Kidney epithelial cell (primary cell): ENCODE measurements at regions not wholly inside any gene's neighbourhood (a gene's known extent, or its start where the extent isn't known, plus 50 kb on each side); places are given as distances from the start of the nearest gene placed in this dataset.

Source experiments
- DNase-seq: peaks from one replicate; pipeline ENCODE4 v3.0.0-alpha.2; 2010; ENCODE audit warnings: low read depth
- H3K27me3 ChIP-seq: 2 replicates; pipeline ENCODE4 v1.6.0; 2011; ENCODE audit warnings: low read length; ENCODE audit not compliant: control insufficient read depth, insufficient read depth
- H3K36me3 ChIP-seq: 2 replicates; pipeline ENCODE4 v1.5.1; 2011; ENCODE audit warnings: low read length; ENCODE audit not compliant: control insufficient read depth, insufficient read depth
- H3K4me3 ChIP-seq: 2 replicates; pipeline ENCODE4 v1.5.1; 2011; ENCODE audit warnings: low read depth, mild to moderate bottlenecking, control low read depth, low read length
- CTCF ChIP-seq: IDR thresholded peaks from 2 replicates; pipeline ENCODE4 v1.5.1; 2011; ENCODE audit warnings: mild to moderate bottlenecking, moderate library complexity, low read length, control low read depth, inconsistent platforms; ENCODE audit not compliant: insufficient read depth, poor library complexity, severe bottlenecking

DNA sequence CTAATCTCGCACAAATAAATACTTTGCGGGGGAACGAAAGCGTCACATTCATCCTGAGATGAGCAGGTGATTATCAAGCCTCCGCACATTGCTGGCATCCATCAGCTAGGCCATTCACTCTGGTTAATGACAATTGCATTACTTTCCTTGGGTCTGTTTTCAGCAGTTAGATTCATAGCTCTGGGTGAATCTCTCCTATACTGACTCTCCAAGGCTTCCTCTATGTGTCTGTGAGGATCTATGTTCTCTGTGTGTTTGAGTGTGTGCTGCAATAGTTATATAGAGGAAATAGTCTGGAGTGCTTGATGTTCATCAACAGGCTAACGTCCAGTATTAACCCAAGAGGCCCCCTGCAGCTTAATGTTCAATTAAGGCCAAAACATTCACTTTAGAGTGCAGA, 133.0 kb upstream of the CTTNBP2NL start:
- no peaks in the 10 kb centered on the region for H3K27me3 ChIP-seq
- DNase-seq: no peak
- H3K4me3 ChIP-seq: no peak overlapping the region
- TF ChIP-seq CTCF: no peak
- H3K36me3 ChIP-seq: no peaks in the 10 kb centered on the region

DNA sequence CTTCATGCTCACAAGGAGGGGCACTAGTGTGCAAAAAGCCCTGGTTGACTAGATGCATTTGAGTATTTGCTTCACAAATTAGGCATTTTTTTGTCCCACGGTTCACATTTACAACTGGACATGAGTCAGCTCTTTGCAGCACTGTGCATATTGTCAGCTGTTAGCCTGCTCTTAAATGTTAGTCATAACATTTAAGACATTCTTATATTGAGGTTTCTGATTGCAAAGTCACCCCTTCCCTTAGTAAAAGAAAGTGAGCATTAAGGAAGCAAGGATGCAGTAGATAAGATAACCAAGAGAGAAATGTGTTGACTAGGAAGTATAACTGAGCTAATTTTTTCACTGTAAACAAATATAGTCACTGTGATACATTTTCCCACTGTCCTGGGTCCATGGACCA, 132.6 kb upstream of the CTTNBP2NL start:
- no peak overlapping the region for H3K4me3 ChIP-seq
- no peaks in the 10 kb centered on the region for H3K27me3 ChIP-seq
- no peaks in the 10 kb centered on the region for H3K36me3 ChIP-seq
- no peak for TF ChIP-seq CTCF
- DNase-seq: no peak

DNA sequence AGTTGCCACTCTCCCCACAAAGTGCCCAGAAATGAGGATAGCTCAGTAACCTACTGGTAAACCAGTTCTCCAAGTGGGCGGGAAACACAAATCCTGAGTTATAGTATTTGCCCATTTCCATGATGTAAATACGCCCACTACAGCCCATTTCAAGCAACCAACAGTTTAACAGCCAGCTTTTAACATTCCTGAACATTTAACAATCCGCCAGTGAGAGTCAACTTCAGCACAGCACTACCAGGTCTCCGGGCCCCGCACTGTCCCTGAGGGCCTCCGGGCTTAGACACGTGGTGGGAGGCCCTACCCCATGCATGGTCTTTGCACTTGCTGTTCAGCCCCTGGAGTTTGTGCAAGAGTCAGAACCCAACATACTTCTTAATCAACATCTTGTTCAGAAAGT, 132.0 kb upstream of the CTTNBP2NL start:
- DNase-seq: no peak
- Histone ChIP-seq H3K36me3 (no peaks in the 10 kb centered on the region), H3K27me3 (no peaks in the 10 kb centered on the region), H3K4me3 (no peak overlapping the region)
- TF ChIP-seq CTCF: no peak

DNA sequence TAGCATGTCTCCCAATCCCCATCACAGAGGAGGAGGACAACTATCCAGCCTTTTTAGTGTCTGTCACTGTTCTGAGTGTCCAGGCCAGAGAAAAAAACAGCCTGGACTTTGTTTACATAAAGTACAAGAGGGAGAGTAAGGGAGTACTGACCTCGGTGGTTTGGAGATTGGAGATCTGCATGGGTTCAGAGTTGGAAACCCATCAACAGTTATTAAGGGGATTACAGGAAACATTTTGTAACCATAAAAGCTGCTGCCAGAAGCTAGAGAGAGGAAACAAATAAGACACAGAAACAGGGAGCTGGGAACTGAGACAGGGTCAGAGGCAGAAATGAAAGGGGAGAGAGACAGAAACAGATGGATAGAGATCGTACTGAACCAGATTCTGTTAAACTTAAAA, 131.5 kb upstream of the CTTNBP2NL start:
- H3K27me3 ChIP-seq: no peaks in the 10 kb centered on the region
- H3K4me3 ChIP-seq: no peak overlapping the region
- no peak for DNase-seq
- no peak for TF ChIP-seq CTCF
- H3K36me3 ChIP-seq: no peaks in the 10 kb centered on the region

DNA sequence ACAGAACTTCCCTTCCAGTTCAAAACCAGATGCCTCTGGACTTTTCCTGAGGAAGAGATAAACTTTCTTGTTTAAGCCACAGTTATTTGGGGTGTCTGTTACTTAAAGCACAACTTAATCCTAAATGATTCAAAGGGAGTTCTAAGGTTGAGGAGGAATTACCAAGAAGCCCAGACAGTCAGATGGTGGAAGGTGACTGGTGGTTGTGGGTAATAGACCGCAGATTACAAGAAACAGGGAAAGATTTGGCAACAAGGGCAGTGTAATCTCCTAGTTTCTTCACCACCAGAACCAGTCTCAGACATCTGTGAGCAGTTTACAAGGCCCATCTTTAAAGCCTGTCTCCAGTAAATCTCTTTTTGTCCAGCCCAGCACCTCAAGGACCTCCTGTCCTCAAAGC, 130.1 kb upstream of the CTTNBP2NL start:
- no peak for TF ChIP-seq CTCF
- Histone ChIP-seq H3K27me3 (no peaks in the 10 kb centered on the region), H3K36me3 (no peaks in the 10 kb centered on the region), H3K4me3 (no peak overlapping the region)
- no peak for DNase-seq

DNA sequence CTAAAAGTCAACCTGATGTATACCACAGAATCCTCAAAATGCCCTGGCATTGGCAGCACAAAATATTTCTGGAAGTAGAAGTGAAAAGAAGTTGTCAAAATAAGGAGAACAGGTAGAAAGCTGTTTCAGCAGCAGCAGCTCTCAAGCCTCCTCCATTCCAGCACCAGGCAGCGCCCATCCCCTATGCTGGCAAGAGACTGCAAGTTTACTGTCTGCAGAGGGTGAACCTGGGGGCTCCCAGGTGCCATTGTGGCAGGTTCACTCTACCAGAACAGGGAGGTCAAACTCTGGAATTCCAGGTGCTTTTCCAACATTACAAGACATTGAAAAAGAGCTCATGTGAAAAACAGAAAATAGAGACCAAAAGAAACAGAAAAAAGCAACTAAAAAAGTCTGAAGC, 128.8 kb upstream of the CTTNBP2NL start:
- no peak overlapping the region for H3K4me3 ChIP-seq
- TF ChIP-seq CTCF: no peak
- no peaks in the 10 kb centered on the region for H3K36me3 ChIP-seq
- DNase-seq: no peak
- no peaks in the 10 kb centered on the region for H3K27me3 ChIP-seq
